Hematopoietic multipotent progenitor cell treated with erythropoietin and hydrocortisone succinate and interleukin-3 and kit ligand, for 17 days (in vitro differentiated cells): ENCODE measurements at regions not wholly inside any gene's neighbourhood (a gene's known extent, or its start where the extent isn't known, plus 50 kb on each side); places are given as distances from the start of the nearest gene placed in this dataset.

ENCODE experiments used
- DNase-seq: peaks from one replicate; pipeline ENCODE4 v3.0.0-alpha.2; 2015; ENCODE audit warnings: low spot score

DNA sequence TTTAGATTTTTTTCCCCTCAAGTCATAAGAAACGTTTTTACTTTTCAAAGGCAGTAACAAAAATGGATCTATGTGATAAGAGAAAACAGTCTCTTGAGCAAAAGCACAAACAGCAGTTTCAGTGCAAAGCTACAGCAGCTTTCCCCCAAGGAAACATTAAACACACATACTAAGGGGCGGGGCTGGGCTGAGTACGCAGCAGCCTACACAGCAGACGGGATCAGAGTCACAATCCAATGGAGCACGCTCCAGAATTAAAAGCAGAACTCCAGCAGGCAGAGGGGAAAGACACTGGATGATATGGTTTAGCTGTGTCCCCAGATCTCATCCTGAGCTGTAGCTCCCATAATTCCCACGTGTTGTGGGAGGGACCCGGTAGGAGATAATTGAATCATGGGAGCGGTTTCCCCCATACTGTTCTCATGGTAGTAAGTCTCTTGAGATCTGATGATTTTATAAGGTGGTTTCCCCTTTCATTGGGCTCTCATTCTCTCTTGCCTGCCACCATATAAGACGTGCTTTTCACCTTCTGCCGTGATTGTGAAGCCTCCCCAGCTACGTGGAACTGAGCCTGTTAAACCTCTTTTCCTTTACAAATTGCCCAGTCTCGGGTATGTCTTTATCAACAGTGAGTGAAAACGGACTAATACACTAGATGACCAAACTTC is 116.2 kb upstream of the SLCO3A1 start:
- no peak for DNase-seq

DNA sequence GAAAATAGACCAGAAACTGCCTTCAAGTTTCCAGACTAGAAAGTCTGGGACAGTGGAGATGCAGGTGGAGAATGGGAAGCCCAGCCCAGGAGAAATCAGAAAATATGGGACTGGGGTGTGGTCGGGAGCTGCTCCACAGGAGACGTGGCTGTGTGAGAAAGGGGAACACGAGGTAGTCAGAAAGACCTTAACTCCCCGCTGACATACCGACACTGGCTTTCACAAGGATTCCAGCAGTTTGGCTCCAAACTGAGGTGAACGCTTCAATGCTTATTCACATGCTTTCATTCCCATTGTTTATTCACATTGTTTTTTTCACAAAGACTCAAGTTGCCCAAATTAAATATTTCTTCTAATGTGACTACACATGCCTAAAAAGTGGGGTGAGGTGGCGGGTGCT is 111.5 kb upstream of the SLCO3A1 start:
- no peak for DNase-seq

DNA sequence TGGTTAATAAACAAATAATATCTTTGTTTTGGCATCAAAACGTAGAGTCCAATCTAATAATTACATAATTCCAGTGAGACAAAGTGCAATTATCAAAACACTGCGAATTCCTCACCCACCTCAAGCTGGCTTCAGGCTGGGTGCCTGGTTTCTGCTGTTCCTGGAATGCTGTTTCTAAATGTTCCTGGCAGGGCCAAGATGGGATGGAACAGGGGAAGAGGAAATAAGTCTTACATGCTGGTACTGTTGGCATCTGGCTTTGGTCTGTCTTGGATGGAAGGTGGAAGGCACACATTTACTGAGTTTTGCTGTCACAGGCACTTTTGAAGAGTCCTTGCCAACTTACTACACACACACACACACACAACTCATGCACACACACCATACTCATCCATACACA is 101.9 kb upstream of the SLCO3A1 start:
- DNase-seq: no peak

DNA sequence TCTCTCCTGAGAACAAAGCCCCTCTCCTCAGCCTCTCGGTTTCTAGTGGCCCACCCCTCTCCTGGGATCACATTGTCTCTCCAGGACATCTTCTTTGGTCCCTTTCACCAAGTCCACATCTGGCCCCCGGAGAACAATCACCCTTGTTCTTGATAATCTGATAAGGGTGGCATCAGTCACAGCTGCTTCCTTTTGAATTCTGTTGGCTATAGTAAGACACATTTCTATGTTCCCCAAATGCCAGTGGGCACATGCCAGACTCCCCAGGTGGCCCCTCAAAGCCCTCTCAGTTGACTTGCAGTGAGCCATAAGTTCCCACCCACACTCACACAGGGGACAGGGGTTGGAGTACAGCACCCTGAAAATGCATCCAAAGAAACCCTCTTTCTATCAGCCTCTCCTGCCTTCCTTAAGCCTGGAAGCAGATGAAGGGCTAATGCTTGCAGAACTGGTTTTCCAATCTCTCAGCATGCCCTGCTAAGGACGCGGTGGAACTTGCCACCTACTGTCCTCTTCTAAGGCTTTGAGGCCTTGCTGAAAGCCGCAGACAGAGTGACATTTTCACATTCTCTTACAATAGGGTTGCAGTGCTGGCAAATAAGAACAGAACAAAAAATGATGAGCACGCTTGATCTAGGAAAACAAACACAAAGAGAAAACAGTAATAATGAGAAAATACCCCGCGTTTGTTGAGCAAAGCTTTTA is 101.3 kb upstream of the SLCO3A1 start:
- DNase-seq: no peak

DNA sequence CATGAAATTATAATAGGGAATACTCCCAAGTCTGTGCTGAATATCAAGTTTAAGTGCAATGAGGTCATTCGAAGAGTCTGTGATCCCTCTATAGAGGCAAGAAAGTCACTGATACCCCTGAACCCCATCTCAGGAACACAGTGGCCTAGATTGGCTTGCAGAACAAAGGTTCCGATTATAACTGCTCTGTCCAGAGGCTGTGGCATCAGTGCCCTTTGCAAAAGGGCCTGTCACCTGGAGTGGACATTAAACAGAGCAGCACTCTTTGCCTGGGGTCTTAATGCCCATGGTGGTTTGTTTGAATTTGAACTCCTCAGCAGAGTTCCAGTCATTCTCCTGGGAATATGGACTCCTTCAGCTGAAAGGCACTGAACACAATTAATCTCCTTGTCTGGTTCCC is 93.9 kb upstream of the SLCO3A1 start:
- no peak for DNase-seq

DNA sequence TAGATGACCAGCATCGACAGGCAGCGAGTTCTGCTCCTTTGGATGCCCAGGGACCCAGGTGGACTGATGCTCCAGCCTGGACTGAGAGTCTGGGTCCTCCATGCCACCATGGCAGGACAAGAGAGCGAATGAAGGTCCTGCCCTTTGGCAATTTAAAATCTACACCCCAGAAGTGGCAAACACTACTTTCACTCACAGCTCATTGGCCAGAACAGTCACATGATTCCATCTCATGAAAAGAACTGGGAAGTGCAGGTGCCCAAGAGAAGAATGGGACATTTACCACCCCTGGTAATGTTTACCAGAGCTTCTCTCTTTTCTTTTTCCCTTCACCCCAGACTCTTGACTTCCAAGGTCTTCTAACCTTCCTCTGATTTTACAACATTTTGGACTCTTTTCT is 87.8 kb upstream of the SLCO3A1 start:
- DNase-seq: no peak

DNA sequence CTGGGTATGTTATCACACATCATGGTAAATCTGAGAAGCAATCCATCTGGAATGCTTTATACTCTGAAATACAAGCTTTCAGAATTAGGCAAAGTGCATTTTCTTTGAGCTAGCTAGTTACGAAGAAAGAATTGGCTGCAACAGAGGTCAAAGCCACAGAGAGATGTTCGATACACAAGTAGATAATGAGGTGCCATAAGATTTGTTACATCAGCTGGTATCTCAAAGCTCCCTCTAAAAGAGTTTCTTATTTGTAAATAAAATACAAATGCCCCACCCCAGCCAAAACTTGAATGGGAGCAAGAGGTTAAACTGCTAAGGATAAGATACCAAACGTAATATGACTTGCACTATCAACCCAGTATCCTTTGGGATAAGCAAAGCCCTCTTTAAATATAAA is 84.0 kb upstream of the SLCO3A1 start:
- DNase-seq: no peak

DNA sequence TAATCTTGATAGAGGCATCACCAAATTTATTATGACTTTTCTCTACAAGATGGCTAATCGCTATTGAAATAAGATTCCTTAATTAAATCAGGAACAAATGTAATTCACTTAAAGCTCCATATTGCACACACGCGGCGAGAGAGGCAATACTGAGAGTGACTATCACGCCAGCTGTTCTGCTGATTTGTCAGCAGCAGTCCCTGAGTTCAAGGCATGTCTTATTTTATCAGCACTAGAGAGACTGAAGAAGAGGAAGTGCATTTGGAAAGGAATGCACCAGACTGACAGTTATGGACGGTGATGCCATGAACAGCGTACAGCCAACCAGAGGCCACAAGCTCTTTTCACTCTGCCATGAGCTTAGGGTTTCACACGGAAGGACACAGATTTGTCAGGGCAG is 83.6 kb upstream of the SLCO3A1 start:
- no peak for DNase-seq

DNA sequence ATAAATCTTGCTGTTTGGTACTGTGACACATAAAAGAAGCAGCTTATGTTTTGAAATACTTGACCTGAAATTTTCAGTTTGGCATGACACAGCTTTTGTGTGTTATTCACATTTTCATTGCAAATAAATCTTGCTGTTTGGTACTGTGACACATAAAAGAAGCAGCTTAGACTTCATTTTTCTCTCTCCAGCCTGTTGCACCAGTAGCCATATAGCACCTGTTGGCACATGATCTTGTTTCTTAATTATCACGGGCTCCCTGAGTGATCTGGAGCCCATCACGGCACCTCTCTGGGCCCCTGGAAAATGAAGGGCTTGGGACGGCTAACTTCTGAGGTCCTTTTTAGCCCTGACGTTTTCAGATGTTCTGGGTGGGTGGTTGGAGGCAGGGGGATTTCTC is 77.4 kb upstream of the SLCO3A1 start:
- no peak for DNase-seq

DNA sequence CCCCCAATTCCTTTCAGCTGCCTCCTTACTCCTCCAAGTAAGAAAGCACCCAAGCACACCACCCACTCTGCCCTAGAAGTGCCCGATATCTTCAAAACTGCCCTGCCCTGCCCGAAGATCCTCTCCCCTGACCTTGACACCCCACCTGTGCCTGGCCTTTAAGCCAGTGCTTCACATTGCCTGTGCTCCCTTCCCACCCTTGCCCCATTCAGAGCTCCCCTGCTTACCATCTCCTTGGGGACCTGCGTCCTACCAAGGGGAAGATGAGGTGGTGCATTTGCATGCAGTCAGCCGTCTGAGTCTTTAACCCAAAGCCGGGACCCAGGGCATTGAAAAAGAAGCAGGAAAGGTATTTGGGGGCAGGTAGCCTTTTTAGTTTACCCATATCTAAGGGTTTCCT is 73.5 kb upstream of the SLCO3A1 start:
- DNase-seq: no peak

DNA sequence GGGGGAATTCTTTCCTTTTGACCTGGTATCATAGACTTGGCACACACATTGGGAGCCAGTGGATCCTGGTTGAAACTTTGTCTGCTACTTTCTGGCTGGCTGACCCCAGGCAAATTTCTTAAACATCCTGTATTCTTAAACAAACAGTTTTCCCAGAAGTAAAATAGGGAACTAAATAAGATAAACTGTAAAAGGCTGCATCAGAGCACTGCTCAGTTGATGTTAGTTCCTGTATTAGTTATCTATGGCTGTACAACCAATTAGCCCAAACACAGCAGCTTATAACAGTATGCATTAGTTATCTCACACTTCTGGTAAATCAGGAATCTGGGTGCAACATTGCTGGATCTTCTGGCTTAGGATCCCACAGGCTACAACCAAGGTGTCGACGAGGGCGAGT is 73.1 kb upstream of the SLCO3A1 start:
- no peak for DNase-seq

DNA sequence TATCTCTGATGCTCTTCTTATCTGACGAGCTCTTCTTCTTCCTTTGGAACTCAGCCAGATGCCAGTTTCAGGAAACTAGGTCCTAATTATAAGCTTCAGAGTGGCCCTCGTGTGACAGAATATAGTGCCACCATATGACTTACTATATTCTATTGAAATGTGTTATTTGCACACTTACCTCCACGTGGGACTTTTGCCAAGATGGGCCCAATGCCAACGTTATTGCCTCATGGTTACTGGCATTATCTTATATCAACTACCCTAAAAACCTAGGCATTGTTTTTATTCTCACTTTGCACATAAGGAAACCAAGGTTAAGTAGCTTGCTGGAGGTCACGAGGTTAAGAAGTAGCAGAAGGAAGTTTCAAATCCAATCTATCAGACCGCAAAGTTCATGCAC is 71.3 kb upstream of the SLCO3A1 start:
- DNase-seq: no peak

DNA sequence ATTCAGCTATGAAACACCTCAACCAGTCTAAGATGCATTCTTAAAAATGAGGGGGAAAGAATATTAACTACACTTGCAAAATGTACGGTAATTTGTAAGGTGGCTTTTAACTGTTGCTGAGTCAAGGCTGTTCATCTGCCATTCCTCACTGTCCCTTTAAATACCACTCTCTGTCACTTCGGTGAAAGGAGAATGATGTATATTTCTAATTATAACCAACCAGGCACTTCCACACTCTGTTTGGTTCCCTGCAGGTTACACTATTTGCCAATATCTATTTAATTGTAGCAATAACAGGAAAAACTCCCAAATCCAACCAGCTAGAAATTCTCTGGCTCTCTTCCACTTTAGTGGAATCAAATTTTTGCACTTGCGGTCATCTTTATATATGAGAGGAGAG is 70.5 kb upstream of the SLCO3A1 start:
- no peak for DNase-seq

DNA sequence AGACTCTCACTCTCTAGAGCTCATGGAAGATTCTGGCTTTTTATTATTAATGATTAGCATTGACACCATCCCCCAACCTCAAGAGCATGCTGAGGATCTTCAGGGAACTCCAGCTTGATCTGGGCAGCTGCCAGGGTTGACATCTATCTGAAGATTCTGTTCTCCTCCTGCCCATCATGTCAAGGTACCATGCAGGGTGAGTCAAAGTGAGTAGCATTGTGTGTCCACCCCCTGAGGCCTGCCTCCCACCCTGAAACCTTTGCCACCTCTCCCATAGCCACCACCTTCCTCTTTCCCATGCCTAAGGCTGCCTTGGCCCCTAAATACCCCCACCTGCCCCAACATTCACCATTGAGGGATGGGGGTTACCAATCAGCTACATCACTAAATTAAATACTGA is 70.1 kb upstream of the SLCO3A1 start:
- DNase-seq: no peak

DNA sequence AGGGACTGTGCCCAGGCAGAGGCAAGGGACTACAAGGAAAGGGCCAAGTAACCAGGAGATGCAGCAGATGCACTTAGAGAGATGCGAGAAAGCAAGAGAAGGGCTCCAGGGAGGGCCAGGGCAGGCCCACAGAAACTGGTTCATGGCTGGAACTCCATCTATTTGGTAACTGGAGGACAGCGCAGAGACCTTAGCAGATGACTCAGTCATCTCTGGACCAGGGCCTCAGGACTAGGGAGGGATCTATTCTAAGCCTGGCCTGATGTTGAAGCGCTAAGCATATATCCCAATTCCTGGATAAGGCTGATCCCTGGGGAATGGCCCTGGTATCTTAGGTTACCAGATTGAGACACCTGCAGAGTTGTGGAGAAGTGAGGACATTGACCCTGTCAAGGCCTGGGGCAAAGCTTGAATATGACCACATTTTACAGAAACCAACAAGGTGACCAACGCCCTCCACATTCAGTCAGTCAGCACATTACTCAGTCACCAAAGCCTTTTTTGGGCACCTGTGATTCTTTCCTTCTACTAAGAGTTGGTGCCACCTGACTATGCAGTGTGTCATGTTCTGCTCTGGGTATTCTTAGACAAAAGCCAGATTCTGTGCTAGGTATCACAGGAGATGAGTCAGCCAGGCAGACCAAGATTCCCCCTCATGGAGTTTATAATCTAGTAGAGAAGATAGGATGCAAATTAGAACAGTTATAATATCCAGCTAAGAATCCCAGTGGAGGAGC is 68.4 kb upstream of the SLCO3A1 start:
- DNase-seq: no peak

DNA sequence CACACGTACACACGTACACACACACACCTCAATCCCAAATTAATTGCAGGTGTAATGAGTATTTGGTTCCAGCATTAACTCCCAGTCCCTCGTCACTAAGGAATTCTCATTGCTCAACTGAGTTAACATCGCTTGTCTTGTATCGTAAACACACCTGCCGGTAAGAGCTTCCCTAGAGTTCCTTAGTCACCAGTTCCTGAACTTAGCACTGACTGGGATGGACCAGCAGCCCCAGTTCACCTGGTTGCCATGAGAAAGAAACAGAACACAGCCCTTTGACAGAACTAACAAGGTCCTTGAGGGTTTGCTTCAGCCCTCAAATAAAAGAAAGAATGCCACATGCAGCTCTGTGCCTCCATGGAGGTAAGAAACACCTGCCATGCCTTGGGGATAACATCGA is 66.3 kb upstream of the SLCO3A1 start:
- DNase-seq: no peak

DNA sequence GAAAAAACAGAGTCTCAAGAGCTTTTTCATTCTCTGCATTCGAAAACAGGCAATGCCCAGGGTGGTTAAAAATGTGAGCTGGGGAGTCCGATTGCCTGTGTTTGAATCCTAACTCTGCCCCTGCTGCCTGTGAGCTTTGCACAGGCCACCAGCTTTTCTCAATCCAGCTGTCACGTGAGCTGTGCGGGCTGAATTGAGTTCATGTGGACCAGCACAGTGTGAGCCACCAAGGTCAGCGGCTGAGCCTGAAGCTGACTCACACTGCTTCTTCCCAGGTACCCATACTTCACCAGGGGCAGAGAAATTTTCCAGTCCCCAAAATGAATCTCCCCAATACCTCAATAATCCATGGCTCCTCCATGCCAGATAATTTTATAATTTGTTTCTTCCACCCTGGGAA is 64.4 kb upstream of the SLCO3A1 start:
- DNase-seq: no peak

DNA sequence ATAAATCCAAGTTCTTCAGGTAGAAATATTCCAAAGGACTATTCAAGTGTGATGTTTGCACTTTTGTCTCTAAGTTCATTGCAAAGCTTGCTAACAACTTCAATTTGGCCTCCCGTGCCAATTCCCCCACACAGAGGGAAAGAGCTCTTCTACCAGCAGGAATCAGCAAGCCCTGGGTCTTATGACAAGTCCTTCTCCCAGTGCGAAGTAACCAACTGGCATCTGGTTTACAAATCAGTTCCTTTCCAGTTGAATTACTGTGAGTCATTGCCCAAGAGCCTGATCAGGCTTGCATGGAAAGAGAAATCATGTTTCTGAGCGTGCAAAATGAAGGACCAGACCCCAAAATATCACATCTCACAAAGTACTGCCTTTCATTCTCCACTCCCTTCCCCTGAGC is 62.7 kb upstream of the SLCO3A1 start:
- no peak for DNase-seq

DNA sequence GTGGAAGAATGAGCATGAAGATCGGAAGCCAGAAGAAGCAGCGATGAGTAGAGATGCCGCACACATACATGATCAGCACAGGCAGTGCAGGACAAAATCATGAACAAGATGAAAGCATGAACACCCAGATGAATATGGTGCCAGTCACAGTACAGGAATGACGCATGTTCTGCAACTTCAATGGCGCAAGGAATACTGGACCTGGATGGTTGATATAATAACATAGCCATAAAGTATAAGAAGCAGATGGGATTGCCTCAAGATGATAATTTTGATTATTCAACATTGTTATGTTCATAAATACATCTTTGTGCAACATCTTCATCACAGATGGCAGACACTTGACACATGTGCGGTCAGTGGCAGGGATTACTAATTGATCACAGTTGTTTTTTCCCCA is 59.7 kb upstream of the SLCO3A1 start:
- DNase-seq: no peak

DNA sequence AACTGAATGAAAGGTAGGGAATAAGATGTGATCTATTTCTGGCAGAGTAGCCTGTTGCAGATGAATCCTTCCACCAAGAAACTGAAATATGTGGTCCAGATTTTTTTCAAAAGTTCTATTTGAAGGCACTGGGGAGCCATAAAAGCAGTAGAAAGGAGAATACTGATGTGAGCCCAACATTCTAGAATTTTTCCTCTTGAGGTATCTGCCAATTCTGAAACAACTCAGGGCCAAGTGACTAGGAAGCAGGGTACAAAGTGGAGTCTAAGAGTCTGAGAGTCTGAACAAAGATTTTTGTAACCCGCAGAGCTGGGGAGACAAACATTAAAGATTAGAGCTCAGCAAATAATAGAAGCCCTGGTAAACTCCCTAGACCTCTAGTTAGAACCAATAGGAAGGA is 58.3 kb upstream of the SLCO3A1 start:
- DNase-seq: no peak

DNA sequence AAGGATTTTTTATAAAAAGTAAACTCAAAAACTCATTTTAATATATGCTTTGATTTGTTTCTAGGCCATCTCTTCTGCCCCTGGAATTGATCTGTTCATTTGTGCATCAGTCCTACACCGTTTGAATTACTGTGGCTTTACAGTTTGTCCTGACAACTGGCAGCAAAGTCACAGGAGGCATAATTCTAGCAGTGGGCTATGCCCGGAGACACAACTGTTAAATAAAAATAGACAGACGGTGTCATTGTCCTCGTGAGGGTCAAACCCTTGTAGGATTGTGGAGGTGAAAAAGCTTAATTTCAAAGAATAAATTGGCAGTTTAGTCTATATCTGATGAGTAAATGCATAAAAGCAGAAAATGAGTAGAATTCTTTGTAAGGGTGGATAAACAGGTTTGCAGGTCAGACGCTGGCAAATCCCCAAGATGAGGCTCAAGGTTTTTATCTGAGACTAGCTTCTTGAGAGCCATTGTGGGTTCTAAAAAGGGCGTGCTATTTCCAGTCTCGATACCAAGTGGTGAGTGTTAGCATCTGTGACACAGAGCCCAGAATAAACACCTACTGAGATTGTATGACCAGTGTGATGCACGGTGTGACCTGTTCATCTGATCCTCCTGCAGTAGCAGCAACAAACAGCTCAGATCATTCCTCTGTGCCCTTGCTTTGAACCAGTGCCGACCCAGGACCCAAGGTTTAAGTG is 51.5 kb upstream of the SLCO3A1 start:
- no peak for DNase-seq

DNA sequence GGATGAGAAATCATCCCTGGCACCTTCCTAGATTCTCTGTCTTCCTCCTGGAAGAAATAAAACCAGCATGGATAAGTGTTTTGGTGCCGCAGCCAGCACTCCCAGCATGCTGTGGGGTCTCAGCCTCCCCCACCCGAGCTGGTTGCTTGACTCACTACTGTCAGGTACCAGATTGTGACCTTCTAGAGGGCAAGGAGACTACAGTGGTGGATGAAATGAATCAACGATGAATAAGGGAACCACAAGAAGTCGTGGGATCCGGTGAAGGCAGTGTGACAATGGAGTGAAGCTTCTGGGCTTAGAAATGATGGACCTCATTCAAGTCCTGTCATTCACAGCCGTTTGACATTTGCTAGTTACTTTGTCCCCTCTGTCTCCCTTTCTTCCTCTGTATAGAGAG is 50.2 kb upstream of the SLCO3A1 start:
- DNase-seq: no peak
